SKM-1 treated with dmso at 0.1 percent for 144 hours (cell line): ENCODE measurements at regions not wholly inside any gene's neighbourhood (a gene's known extent, or its start where the extent isn't known, plus 50 kb on each side); places are given as distances from the start of the nearest gene placed in this dataset.

Experiments used
- DNase-seq: peaks from one replicate; lab custom pipeline; 2025; ENCODE audit not compliant: unreplicated experiment; lab: John Stamatoyannopoulos, UW

- no peak for DNase-seq
Observed at GRCh38 chr4:111464251-111465045, 680.8 kb upstream of the FAM241A start.

GRCh38 chr4:111466811-111467604, 678.2 kb upstream of the FAM241A start:
- DNase-seq: no peak

GRCh38 chr4:111475001-111475400, 670.3 kb upstream of the FAM241A start:
- no peak for DNase-seq

- DNase-seq: no peak
Observed at GRCh38 chr4:111475666-111476065, 669.6 kb upstream of the FAM241A start.

GRCh38 chr4:111480510-111480909, 664.7 kb upstream of the FAM241A start:
- DNase-seq: no peak

- DNase-seq: no peak
Observed at GRCh38 chr4:111483375-111484169, 661.7 kb upstream of the FAM241A start.

- no peak for DNase-seq
Observed at GRCh38 chr4:111492496-111492895, 652.8 kb upstream of the FAM241A start.

GRCh38 chr4:111494471-111494870, 650.8 kb upstream of the FAM241A start:
- DNase-seq: no peak

GRCh38 chr4:111494971-111495370, 650.3 kb upstream of the FAM241A start:
- no peak for DNase-seq

- no peak for DNase-seq
Observed at GRCh38 chr4:111499291-111499690, 646.0 kb upstream of the FAM241A start.

- DNase-seq: no peak
Observed at GRCh38 chr4:111499706-111500105, 645.5 kb upstream of the FAM241A start.

- DNase-seq: no peak
Observed at GRCh38 chr4:111500858-111501257, 644.4 kb upstream of the FAM241A start.

GRCh38 chr4:111501946-111502345, 643.3 kb upstream of the FAM241A start:
- no peak for DNase-seq

- DNase-seq: no peak
Observed at GRCh38 chr4:111502626-111503025, 642.6 kb upstream of the FAM241A start.

- DNase-seq: no peak
Observed at GRCh38 chr4:111506706-111507105, 638.5 kb upstream of the FAM241A start.

GRCh38 chr4:111510535-111510934, 634.7 kb upstream of the FAM241A start:
- no peak for DNase-seq

- no peak for DNase-seq
Observed at GRCh38 chr4:111512081-111512783, 633.0 kb upstream of the FAM241A start.

- DNase-seq: no peak
Observed at GRCh38 chr4:111519683-111520082, 625.6 kb upstream of the FAM241A start.

GRCh38 chr4:111530446-111530845, 614.8 kb upstream of the FAM241A start:
- no peak for DNase-seq

- DNase-seq: no peak
Observed at GRCh38 chr4:111535792-111536191, 609.5 kb upstream of the FAM241A start.

GRCh38 chr4:111537165-111537564, 608.1 kb upstream of the FAM241A start:
- no peak for DNase-seq
